Peyer's patch (tissue), 4 donors: ENCODE measurements at regions not wholly inside any gene's neighbourhood (a gene's known extent, or its start where the extent isn't known, plus 50 kb on each side); places are given as distances from the start of the nearest gene placed in this dataset.

Source experiments
- POLR2A ChIP-seq, 2 donors: fragments of 450-650 bp; IDR thresholded peaks; one replicate each; pipeline ENCODE4 v1.5.1; 2017; ENCODE audit warnings: antibody characterized with exemption in 2 of 2, mild to moderate bottlenecking in 2 of 2, moderate library complexity in 2 of 2
- TF ChIP-seq, protein P1 (sequence below), 6 experiments: fragments of 450-650 bp in 4 of 6; fragments of 200-600 bp in 2 of 6; sonication (generic) in 1 of 6; IDR thresholded peaks; one replicate each; pipeline ENCODE4 v1.5.1; 2017 to 2019; ENCODE audit warnings: antibody characterized with exemption in 6 of 6, mild to moderate bottlenecking in 3 of 6, moderate library complexity in 1 of 6

DNA sequence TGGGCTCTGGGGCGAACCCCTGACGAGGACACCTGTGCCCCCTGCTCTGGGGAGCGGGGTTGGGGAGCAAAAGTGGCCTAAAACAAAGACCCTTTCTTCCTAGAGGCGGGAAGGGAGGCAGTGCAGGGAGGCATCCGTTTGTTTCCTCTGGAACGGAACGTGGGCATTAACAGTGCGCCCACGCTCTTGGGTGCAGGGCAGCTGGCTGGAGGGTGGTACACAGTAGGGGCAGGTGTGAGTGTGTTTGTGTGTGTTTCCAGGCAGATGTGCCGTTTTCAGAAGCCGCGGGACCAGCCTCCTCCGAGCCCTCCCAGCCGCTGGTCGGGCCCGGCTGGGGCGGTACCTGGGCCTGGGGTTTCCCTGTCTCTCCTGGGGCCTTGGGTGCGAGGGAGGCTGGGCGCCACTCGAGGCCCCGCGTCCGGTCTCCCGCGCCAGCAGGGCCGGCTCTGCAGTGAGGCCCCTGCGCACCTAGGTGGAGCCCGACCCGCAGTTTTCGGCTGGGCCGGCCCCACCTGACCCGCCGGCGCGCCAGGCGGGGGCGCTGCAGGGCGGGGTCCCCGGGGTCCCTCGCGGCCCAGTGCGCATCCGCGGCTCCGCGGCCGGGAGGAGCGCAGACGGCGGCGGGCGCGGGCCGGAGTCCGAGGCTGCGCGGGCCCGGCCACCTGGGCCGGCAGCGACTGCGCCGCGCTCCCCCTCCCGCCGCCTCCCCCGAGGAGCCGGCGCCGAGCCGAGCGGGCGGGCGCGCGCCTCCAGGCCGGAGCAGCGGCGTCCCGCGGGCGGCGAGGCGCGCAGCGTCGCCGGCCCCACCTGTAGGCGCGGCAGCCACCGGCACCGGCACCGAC lies 1252.7 kb downstream of the BRD1 start:
- TF ChIP-seq, protein P1, sequence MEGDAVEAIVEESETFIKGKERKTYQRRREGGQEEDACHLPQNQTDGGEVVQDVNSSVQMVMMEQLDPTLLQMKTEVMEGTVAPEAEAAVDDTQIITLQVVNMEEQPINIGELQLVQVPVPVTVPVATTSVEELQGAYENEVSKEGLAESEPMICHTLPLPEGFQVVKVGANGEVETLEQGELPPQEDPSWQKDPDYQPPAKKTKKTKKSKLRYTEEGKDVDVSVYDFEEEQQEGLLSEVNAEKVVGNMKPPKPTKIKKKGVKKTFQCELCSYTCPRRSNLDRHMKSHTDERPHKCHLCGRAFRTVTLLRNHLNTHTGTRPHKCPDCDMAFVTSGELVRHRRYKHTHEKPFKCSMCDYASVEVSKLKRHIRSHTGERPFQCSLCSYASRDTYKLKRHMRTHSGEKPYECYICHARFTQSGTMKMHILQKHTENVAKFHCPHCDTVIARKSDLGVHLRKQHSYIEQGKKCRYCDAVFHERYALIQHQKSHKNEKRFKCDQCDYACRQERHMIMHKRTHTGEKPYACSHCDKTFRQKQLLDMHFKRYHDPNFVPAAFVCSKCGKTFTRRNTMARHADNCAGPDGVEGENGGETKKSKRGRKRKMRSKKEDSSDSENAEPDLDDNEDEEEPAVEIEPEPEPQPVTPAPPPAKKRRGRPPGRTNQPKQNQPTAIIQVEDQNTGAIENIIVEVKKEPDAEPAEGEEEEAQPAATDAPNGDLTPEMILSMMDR (IDR thresholded peaks at IDR 0.05): peak in 3 of 6 experiments; percentile 18 to 43 (median 21)
- no peak for TF ChIP-seq POLR2A (IDR thresholded peaks at IDR 0.05)
